ENCODE measurements at regions not wholly inside any gene's neighbourhood (a gene's known extent, or its start where the extent isn't known, plus 50 kb on each side); places are given as distances from the start of the nearest gene placed in this dataset.

DNA sequence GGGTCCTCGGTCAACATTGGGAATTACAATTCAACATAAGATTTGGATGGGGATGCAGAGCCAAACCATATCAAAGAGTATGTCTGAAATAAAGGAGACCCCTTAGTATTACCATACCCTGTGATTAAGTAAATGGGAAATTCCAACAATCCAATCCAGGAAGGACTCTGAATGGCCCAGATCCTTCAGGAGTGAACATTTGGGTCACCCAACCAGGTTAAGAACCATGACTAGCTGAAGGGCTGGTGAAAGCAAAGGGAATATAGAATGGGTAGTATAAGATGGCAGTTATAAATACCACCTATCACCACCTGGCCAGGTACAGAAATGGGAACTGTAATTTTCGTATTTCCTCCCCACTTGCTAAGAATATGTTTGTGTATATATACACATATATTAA is 114.4 kb upstream of the CCDC196 start:
- DNase-seq (ENCODE audit: low read depth) = no peak
- H3K4me3 ChIP-seq (ENCODE audit: low read depth, low read length) = no peak overlapping the region
- no peak for TF ChIP-seq CTCF (IDR thresholded peaks at IDR 0.05; ENCODE audit: insufficient read depth, low read length)

GRCh38 chr14:66375046-66375964 is 110.9 kb upstream of the CCDC196 start:
- TF ChIP-seq CTCF (IDR thresholded peaks at IDR 0.05; ENCODE audit: insufficient read depth, low read length) = no peak
- H3K4me3 ChIP-seq (ENCODE audit: low read depth, low read length) = no peak overlapping the region
- no peak for DNase-seq (ENCODE audit: low read depth)

DNA sequence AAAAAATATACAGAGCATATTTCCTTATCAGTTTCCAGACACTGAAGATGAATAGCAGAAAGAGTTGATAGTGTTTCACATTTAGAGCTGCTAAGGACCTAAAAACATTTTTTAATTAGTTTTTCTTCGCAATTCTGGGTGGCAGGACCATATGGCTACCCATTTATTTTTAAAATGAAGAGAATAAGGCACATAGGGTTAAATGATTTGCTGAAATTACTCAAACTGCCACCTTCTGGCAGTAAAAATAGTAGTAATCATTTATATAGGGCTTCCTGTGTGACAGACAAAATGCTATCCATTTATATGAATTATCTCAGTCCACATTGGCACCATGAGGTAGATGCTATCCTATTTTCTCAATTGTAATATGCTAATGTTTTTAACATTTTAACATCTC is 108.6 kb upstream of the CCDC196 start:
- no peak for TF ChIP-seq CTCF (IDR thresholded peaks at IDR 0.05; ENCODE audit: insufficient read depth, low read length)
- H3K4me3 ChIP-seq (ENCODE audit: low read depth, low read length) = no peak overlapping the region
- DNase-seq (ENCODE audit: low read depth) = no peak

DNA sequence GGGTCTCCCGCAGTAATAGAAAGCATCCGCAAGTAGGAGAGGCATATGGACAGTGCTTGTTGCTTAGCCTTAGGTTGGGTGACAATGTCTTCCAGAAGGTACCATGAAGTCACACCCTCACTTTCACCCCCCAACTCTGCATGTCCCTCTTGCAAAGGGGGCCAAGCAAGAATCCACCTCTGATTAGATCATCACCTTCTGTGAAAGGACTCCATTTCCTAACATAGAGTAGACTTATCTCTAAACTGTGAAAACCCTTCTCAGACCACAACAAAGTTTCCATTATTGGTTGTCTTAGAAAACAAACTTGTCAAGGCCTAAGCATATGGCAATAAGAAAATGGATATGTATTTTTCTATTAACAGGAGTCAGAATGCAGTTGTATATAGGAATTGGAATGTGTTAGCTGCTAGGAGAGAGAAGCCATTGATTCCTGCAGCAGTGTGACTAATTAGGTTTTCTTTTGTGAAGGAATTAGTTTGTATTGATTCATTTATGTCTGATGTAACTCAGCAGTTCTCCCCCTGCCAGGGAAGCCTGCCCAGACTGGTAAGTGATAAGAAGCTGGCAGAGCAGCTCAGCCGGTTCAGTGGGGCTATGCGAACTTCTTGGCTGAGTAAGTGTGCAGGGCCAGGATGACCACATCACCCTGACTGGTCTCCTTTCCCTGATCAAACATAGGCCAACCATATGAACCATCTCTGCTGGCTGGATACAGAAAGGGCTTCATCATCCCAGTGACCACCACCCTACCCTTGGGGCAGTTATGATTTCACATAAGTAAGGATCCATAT is 107.3 kb upstream of the CCDC196 start:
- peak; percentile 68 for DNase-seq (ENCODE audit: low read depth)
- TF ChIP-seq CTCF (IDR thresholded peaks at IDR 0.05; ENCODE audit: insufficient read depth, low read length) = no peak
- H3K4me3 ChIP-seq (ENCODE audit: low read depth, low read length) = no peak overlapping the region

- TF ChIP-seq CTCF (IDR thresholded peaks at IDR 0.05; ENCODE audit: insufficient read depth, low read length) = no peak
- peak; percentile 45 for DNase-seq (ENCODE audit: low read depth)
- H3K4me3 ChIP-seq (ENCODE audit: low read depth, low read length) = no peak overlapping the region
Observed at GRCh38 chr14:66380143-66380542, 106.0 kb upstream of the CCDC196 start.

DNA sequence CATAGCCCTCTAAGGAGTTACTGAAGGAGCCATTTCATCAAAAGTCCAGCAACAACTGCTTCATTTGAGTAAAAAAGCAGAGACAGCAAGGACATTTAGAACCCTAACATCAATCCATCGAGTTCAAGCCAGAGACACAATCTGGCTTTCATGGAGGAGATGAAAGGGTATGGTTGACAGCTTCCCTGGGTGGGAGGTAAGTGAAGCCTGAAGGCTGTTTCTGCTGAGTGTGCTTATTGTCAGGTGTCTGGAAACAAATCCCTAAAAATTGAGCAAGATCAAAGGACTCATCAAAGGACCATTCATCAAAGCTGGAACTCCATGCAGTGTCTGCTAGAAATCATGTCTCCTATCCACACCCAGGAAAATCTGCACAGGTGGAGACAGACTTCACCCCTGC is 104.4 kb upstream of the CCDC196 start:
- no peak for TF ChIP-seq CTCF (IDR thresholded peaks at IDR 0.05; ENCODE audit: insufficient read depth, low read length)

More for the DNA sequence above, 104.4 kb upstream of the CCDC196 start:
- H3K4me3 ChIP-seq (ENCODE audit: low read depth, low read length) = no peak overlapping the region
- no peak for DNase-seq (ENCODE audit: low read depth)

Measured in fibroblast of the aortic adventitia (primary cell).